Thymus (tissue), 11 donors: ENCODE measurements at regions not wholly inside any gene's neighbourhood (a gene's known extent, or its start where the extent isn't known, plus 50 kb on each side); places are given as distances from the start of the nearest gene placed in this dataset.

Source experiments
- DNase-seq, 9 donors: peaks; one replicate each; pipeline ENCODE4 v3.0.0-alpha.2; 2013; ENCODE audit warnings: low spot score in 9 of 9, low read depth in 6 of 9, missing footprints in 1 of 9
- H3K27ac ChIP-seq, 2 donors: one replicate each; pipeline ENCODE4 v1.5.1; 2013; ENCODE audit warnings: control low read depth in 1 of 2, low read depth in 1 of 2, low read length in 1 of 2, mild to moderate bottlenecking in 1 of 2, moderate library complexity in 1 of 2
- H3K27me3 ChIP-seq, 2 donors: one replicate each; pipeline ENCODE4 v1.5.1; 2013; ENCODE audit warnings: low read length in 1 of 2; ENCODE audit not compliant: control insufficient read depth in 2 of 2, insufficient read depth in 1 of 2
- H3K36me3 ChIP-seq, 2 donors: one replicate each; pipeline ENCODE4 v1.5.1; 2013; ENCODE audit warnings: low read length in 1 of 2, mild to moderate bottlenecking in 1 of 2, moderate library complexity in 1 of 2; ENCODE audit not compliant: control insufficient read depth in 2 of 2, insufficient read depth in 2 of 2
- H3K4me1 ChIP-seq, 2 donors: one replicate each; pipeline ENCODE4 v1.5.1; 2013; ENCODE audit warnings: low read length in 2 of 2; ENCODE audit not compliant: control insufficient read depth in 2 of 2, insufficient read depth in 2 of 2
- H3K4me3 ChIP-seq, 2 donors: one replicate each; pipeline ENCODE4 v1.5.1; 2013; ENCODE audit warnings: low read length in 2 of 2, control low read depth in 1 of 2, mild to moderate bottlenecking in 1 of 2
- H3K9me3 ChIP-seq, 2 donors: one replicate each; pipeline ENCODE4 v1.5.1; 2013; ENCODE audit warnings: low read length in 1 of 2, mild to moderate bottlenecking in 1 of 2; ENCODE audit not compliant: control insufficient read depth in 2 of 2, insufficient read depth in 1 of 2
- WGBS: extraction: QIAGEN DNeasy Blood & Tissue Kit; methylation state at CpG from one replicate; pipeline ENCODE4 v1.1.7; 2013; 5-methylcytosine and 5-hydroxymethylcytosine counted together
- donor health status: healthy.

GRCh38 chr11:45054956-45055355 lies 91.5 kb upstream of the PRDM11 start:
- peaks cover 5 to 12% of the 10 kb centered on the region in 2 donors for H3K4me1 ChIP-seq
- H3K4me3 ChIP-seq = no peak overlapping the region
- 93% methylated on average over 8 of the region's 8 CpGs for WGBS
- no peaks in the 10 kb centered on the region for H3K36me3 ChIP-seq
- no peaks in the 10 kb centered on the region for H3K9me3 ChIP-seq
- no peak for DNase-seq
- no peak overlapping the region for H3K27ac ChIP-seq
- no peaks in the 10 kb centered on the region for H3K27me3 ChIP-seq

GRCh38 chr11:45056529-45056928 lies 89.9 kb upstream of the PRDM11 start:
- H3K27ac ChIP-seq = no peak overlapping the region
- no peaks in the 10 kb centered on the region for H3K9me3 ChIP-seq
- WGBS = 95% methylated on average over 1 of the region's 1 CpG
- H3K36me3 ChIP-seq = no peaks in the 10 kb centered on the region
- DNase-seq = no peak
- H3K27me3 ChIP-seq = no peaks in the 10 kb centered on the region
- H3K4me1 ChIP-seq = peaks cover 0 to 4% of the 10 kb centered on the region in 2 donors
- H3K4me3 ChIP-seq = no peak overlapping the region

- H3K27ac ChIP-seq = no peak overlapping the region
- no peaks in the 10 kb centered on the region for H3K27me3 ChIP-seq
- whole genome bisulfite sequencing = 97% methylated on average over 5 of the region's 5 CpGs
- H3K36me3 ChIP-seq = no peaks in the 10 kb centered on the region
- H3K9me3 ChIP-seq = no peaks in the 10 kb centered on the region
- no peak overlapping the region for H3K4me3 ChIP-seq
- DNase-seq = no peak
- H3K4me1 ChIP-seq = peaks cover 0 to 4% of the 10 kb centered on the region in 2 donors
Observed at GRCh38 chr11:45057938-45058646, 88.3 kb upstream of the PRDM11 start.

- no peak for DNase-seq
- Histone ChIP-seq H3K27ac (no peak overlapping the region), H3K36me3 (no peaks in the 10 kb centered on the region), H3K4me1 (peaks cover 0 to 4% of the 10 kb centered on the region in 2 donors), H3K9me3 (no peaks in the 10 kb centered on the region), H3K4me3 (no peak overlapping the region), H3K27me3 (no peaks in the 10 kb centered on the region)
- WGBS = 92% methylated on average over 3 of the region's 3 CpGs
Observed at GRCh38 chr11:45058647-45058950, 87.8 kb upstream of the PRDM11 start.

GRCh38 chr11:45060707-45061106 lies 85.7 kb upstream of the PRDM11 start:
- 90% methylated on average over 8 of the region's 8 CpGs for WGBS
- H3K4me3 ChIP-seq = no peak overlapping the region

GRCh38 chr11:45061641-45062040 lies 84.8 kb upstream of the PRDM11 start:
- Histone ChIP-seq H3K4me3 (no peak overlapping the region), H3K36me3 (no peaks in the 10 kb centered on the region), H3K27me3 (no peaks in the 10 kb centered on the region), H3K4me1 (peaks cover 0 to 4% of the 10 kb centered on the region in 2 donors), H3K9me3 (peaks cover 0 to 13% of the 10 kb centered on the region in 2 donors), H3K27ac (no peak overlapping the region)
- DNase-seq = no peak
- 97% methylated on average over 10 of the region's 10 CpGs for WGBS

More at GRCh38 chr11:45060707-45061106, 85.7 kb upstream of the PRDM11 start:
- Histone ChIP-seq H3K27ac (no peak overlapping the region), H3K4me1 (peaks cover 0 to 4% of the 10 kb centered on the region in 2 donors), H3K9me3 (peaks cover 0 to 10% of the 10 kb centered on the region in 2 donors), H3K36me3 (no peaks in the 10 kb centered on the region), H3K27me3 (no peaks in the 10 kb centered on the region)
- no peak for DNase-seq

- Histone ChIP-seq H3K27ac (no peak overlapping the region), H3K36me3 (no peaks in the 10 kb centered on the region), H3K4me3 (no peak overlapping the region), H3K9me3 (peaks cover 0 to 18% of the 10 kb centered on the region in 2 donors), H3K4me1 (peaks cover 1 to 4% of the 10 kb centered on the region in 2 donors), H3K27me3 (no peaks in the 10 kb centered on the region)
- no peak for DNase-seq
- 95% methylated on average over 3 of the region's 3 CpGs for WGBS
Observed at GRCh38 chr11:45062115-45062514, 84.3 kb upstream of the PRDM11 start.

GRCh38 chr11:45062974-45063635 lies 83.3 kb upstream of the PRDM11 start:
- no peak for DNase-seq
- Histone ChIP-seq H3K36me3 (no peaks in the 10 kb centered on the region), H3K27ac (no peak overlapping the region), H3K9me3 (peaks cover 0 to 18% of the 10 kb centered on the region in 2 donors), H3K4me3 (no peak overlapping the region), H3K27me3 (no peaks in the 10 kb centered on the region), H3K4me1 (peaks cover 3 to 4% of the 10 kb centered on the region in 2 donors)
- WGBS = 98% methylated on average over 6 of the region's 6 CpGs

GRCh38 chr11:45063669-45064068 lies 82.8 kb upstream of the PRDM11 start:
- DNase-seq = no peak
- Histone ChIP-seq H3K36me3 (no peaks in the 10 kb centered on the region), H3K9me3 (peaks cover 0 to 18% of the 10 kb centered on the region in 2 donors), H3K27ac (no peak overlapping the region), H3K4me3 (no peak overlapping the region), H3K27me3 (no peaks in the 10 kb centered on the region), H3K4me1 (peaks cover 4 to 7% of the 10 kb centered on the region in 2 donors)
- WGBS = 96% methylated on average over 1 of the region's 1 CpG
